Keratinocyte (primary cell): ENCODE measurements at regions not wholly inside any gene's neighbourhood (a gene's known extent, or its start where the extent isn't known, plus 50 kb on each side); places are given as distances from the start of the nearest gene placed in this dataset.

Source experiments
- DNase-seq: peaks from one replicate; pipeline ENCODE4 v3.0.0-alpha.2; 2011; ENCODE audit warnings: low read depth, missing footprints, low spot score
- FAIRE-seq: peaks from 2 replicates; lab custom pipeline; 2011; peaks lifted over from hg19 to GRCh38; lab: Jason Lieb, UNC
- H2AFZ ChIP-seq: 2 replicates; pipeline ENCODE4 v1.6.0; 2012; ENCODE audit warnings: low read length, control low read depth, inconsistent platforms; ENCODE audit not compliant: control insufficient read depth
- H3K27ac ChIP-seq: 2 replicates; pipeline ENCODE4 v1.5.1; 2011; ENCODE audit warnings: low read length; ENCODE audit not compliant: control insufficient read depth, insufficient read depth
- H3K27me3 ChIP-seq: 3 replicates; pipeline ENCODE4 v1.6.0; 2011; ENCODE audit warnings: low read length; ENCODE audit not compliant: control insufficient read depth, insufficient read depth; ENCODE audit errors: extremely low read depth
- H3K36me3 ChIP-seq, 2 experiments: 2 replicates in 1 of 2; 3 replicates in 1 of 2; pipeline ENCODE4 v1.5.1; 2011; ENCODE audit warnings: low read length in 2 of 2, mild to moderate bottlenecking in 1 of 2; ENCODE audit not compliant: control insufficient read depth in 2 of 2, insufficient read depth in 2 of 2; ENCODE audit errors: extremely low read depth in 1 of 2
- H3K4me1 ChIP-seq: 3 replicates; pipeline ENCODE4 v1.5.1; 2011; ENCODE audit warnings: low read length; ENCODE audit not compliant: control insufficient read depth, insufficient read depth; ENCODE audit errors: extremely low read depth
- H3K4me2 ChIP-seq: 3 replicates; pipeline ENCODE4 v1.6.0; 2011; ENCODE audit warnings: low read depth, low read length; ENCODE audit not compliant: control insufficient read depth, insufficient read depth; ENCODE audit errors: extremely low read depth
- H3K4me3 ChIP-seq, 3 experiments: fragments of 200-600 bp in 1 of 3; sonication (generic) in 1 of 3; 2 replicates in 2 of 3; 3 replicates in 1 of 3; pipeline ENCODE4 v1.5.1; 2011 to 2016; ENCODE audit warnings: low read length in 3 of 3, mild to moderate bottlenecking in 3 of 3, control low read depth in 2 of 3, inconsistent platforms in 1 of 3, low read depth in 1 of 3, mixed read lengths in 1 of 3, mixed run types in 1 of 3, moderate library complexity in 1 of 3; ENCODE audit not compliant: control insufficient read depth in 2 of 3, insufficient read depth in 2 of 3; ENCODE audit errors: extremely low read depth in 1 of 3
- H3K79me2 ChIP-seq: 2 replicates; pipeline ENCODE4 v1.6.0; 2012; ENCODE audit warnings: low read length; ENCODE audit not compliant: control insufficient read depth, insufficient read depth
- H3K9ac ChIP-seq: 3 replicates; pipeline ENCODE4 v1.6.0; 2011; ENCODE audit warnings: low read length; ENCODE audit not compliant: control insufficient read depth, insufficient read depth; ENCODE audit errors: extremely low read depth
- H3K9me1 ChIP-seq: 3 replicates; pipeline ENCODE4 v1.6.0; 2011; ENCODE audit warnings: low read length; ENCODE audit not compliant: control insufficient read depth, insufficient read depth; ENCODE audit errors: extremely low read depth
- H3K9me3 ChIP-seq: 2 replicates; pipeline ENCODE4 v1.5.1; 2012; ENCODE audit warnings: low read depth, low read length; ENCODE audit not compliant: control insufficient read depth
- H4K20me1 ChIP-seq: 3 replicates; pipeline ENCODE4 v1.6.0; 2011; ENCODE audit warnings: low read length; ENCODE audit not compliant: control insufficient read depth, insufficient read depth; ENCODE audit errors: extremely low read depth
- EZH2 ChIP-seq: IDR thresholded peaks from one replicate; pipeline ENCODE4 v1.6.1; 2012; ENCODE audit warnings: inconsistent platforms, mild to moderate bottlenecking, low read length, moderate library complexity
- dilution Hi-C: fragments of 300-500 bp; cut with MboI; formaldehyde crosslinking; loops from one replicate; pipeline ENCODE4 v1.7.0; 2020; ENCODE audit warnings: low sequenced_read_pairs; ENCODE audit not compliant: extremely low pct_ligation_motif_present
- TF ChIP-seq, protein P1 (sequence below), 3 experiments: IDR thresholded peaks in 1 of 3; conservative IDR thresholded peaks in 1 of 3; optimal IDR thresholded peaks in 1 of 3; 2 replicates in 2 of 3; 3 replicates in 1 of 3; pipeline versions ENCODE3 to v1.5.1; 2011; ENCODE audit warnings: low read length in 3 of 3, mild to moderate bottlenecking in 3 of 3, moderate library complexity in 2 of 3, control low read depth in 1 of 3, inconsistent platforms in 1 of 3; ENCODE audit not compliant: insufficient read depth in 2 of 3; ENCODE audit errors: extremely low read depth in 1 of 3

DNA sequence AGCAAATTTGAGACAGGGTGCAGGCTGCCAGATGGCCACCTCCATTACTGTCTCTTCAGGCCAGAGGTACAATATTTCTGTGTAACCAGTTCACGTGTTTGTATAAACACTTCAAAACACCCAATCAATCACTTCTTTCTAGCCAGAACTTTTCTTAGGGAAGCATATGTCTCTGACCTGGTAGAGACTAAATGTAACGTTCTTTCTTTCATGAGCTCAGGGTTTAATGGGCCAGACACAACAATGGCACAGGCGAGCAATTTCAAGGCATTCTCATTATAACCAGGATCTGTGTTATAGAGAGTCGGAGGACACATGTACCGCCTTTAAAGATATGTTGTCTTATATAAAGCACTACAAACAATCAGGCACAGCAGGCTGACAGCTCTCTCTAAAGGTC is 1846.4 kb upstream of the PIK3C3 start:
- H3K27me3 ChIP-seq = no peaks in the 10 kb centered on the region
- H3K36me3 ChIP-seq = no peaks in the 10 kb centered on the region
- no peak overlapping the region for H3K27ac ChIP-seq
- dilution Hi-C loops = no loop called here
- no peaks in the 10 kb centered on the region for H3K79me2 ChIP-seq
- H2AFZ ChIP-seq = no peak overlapping the region
- no peak overlapping the region for H3K4me2 ChIP-seq
- FAIRE-seq = no peak
- H3K4me1 ChIP-seq = no peaks in the 10 kb centered on the region
- H3K9me3 ChIP-seq = no peaks in the 10 kb centered on the region
- H3K4me3 ChIP-seq = no peak overlapping the region
- no peaks in the 10 kb centered on the region for H3K9me1 ChIP-seq
- no peak for DNase-seq
- no peak overlapping the region for H3K9ac ChIP-seq
- no peak for TF ChIP-seq EZH2
- TF ChIP-seq, protein P1, sequence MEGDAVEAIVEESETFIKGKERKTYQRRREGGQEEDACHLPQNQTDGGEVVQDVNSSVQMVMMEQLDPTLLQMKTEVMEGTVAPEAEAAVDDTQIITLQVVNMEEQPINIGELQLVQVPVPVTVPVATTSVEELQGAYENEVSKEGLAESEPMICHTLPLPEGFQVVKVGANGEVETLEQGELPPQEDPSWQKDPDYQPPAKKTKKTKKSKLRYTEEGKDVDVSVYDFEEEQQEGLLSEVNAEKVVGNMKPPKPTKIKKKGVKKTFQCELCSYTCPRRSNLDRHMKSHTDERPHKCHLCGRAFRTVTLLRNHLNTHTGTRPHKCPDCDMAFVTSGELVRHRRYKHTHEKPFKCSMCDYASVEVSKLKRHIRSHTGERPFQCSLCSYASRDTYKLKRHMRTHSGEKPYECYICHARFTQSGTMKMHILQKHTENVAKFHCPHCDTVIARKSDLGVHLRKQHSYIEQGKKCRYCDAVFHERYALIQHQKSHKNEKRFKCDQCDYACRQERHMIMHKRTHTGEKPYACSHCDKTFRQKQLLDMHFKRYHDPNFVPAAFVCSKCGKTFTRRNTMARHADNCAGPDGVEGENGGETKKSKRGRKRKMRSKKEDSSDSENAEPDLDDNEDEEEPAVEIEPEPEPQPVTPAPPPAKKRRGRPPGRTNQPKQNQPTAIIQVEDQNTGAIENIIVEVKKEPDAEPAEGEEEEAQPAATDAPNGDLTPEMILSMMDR (optimal IDR thresholded peaks at IDR 0.05 in 1 of 3, IDR thresholded peaks at IDR 0.05 in 1 of 3, conservative IDR thresholded peaks at IDR 0.05 in 1 of 3; ENCODE audit: extremely low read depth in 1 of 3, insufficient read depth in 2 of 3, low read length in 3 of 3) = no peak
- no peaks in the 10 kb centered on the region for H4K20me1 ChIP-seq

DNA sequence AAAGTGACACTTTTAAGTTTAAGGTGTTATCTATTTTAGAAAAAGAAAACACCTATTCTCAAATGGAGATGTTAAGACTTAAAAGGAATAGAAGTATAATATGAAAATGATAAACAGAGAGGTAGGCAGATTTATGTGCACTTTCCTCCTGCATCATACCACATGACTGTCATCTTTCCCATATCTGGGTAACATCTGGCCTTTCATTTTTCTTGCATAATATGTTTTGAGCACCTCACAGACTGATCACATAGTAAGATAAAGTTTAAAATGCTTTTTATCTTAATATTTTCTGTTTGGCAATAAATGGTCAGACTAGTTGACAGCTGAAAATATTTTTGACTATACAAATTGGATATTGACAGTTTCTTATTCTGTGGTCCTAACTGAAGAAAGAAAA is 1852.1 kb upstream of the PIK3C3 start:
- dilution Hi-C loops = no loop called here
- TF ChIP-seq EZH2 = no peak
- TF ChIP-seq, protein P1 (optimal IDR thresholded peaks at IDR 0.05 in 1 of 3, IDR thresholded peaks at IDR 0.05 in 1 of 3, conservative IDR thresholded peaks at IDR 0.05 in 1 of 3; ENCODE audit: extremely low read depth in 1 of 3, insufficient read depth in 2 of 3, low read length in 3 of 3) = no peak

More for the DNA sequence above, 1852.1 kb upstream of the PIK3C3 start:
- H3K4me2 ChIP-seq = no peak overlapping the region
- H3K36me3 ChIP-seq = no peaks in the 10 kb centered on the region
- H3K27me3 ChIP-seq = no peaks in the 10 kb centered on the region
- H3K9me1 ChIP-seq = no peaks in the 10 kb centered on the region
- H3K9me3 ChIP-seq = no peaks in the 10 kb centered on the region
- no peaks in the 10 kb centered on the region for H3K4me1 ChIP-seq
- H3K4me3 ChIP-seq = no peak overlapping the region
- no peaks in the 10 kb centered on the region for H3K79me2 ChIP-seq
- no peak for FAIRE-seq
- H3K9ac ChIP-seq = no peak overlapping the region
- DNase-seq = no peak
- H3K27ac ChIP-seq = no peak overlapping the region
- no peaks in the 10 kb centered on the region for H4K20me1 ChIP-seq
- H2AFZ ChIP-seq = no peak overlapping the region
